CD4-positive, alpha-beta memory T cell (primary cell): ENCODE measurements at regions not wholly inside any gene's neighbourhood (a gene's known extent, or its start where the extent isn't known, plus 50 kb on each side); places are given as distances from the start of the nearest gene placed in this dataset.
A peak's percentile ranks its signal among the peaks of the same experiment; 100 is the strongest.

ENCODE experiments used
- CTCF ChIA-PET: fragments of 350-600 bp; sonication (Branson Sonifier 250); formaldehyde crosslinking; loops from one replicate; lab custom pipeline; 2021; ENCODE audit warnings: inconsistent platforms; ENCODE audit not compliant: partially characterized antibody; lab: Charles Lee
- POLR2A ChIA-PET: fragments of 350-600 bp; sonication (Branson Sonifier 250); formaldehyde crosslinking; loops from one replicate; lab custom pipeline; 2021; ENCODE audit not compliant: partially characterized antibody; lab: Charles Lee
- DNase-seq, 5 donors: peaks; one replicate each; pipeline versions ENCODE4 v3.0.0 to v3.0.0-alpha.2; 2020 to 2022; ENCODE audit warnings: mixed read lengths in 1 of 5
- H3K27ac ChIP-seq: one replicate; pipeline ENCODE4 v1.7.0; 2013; ENCODE audit warnings: low read depth, low read length
- H3K27me3 ChIP-seq: 2 replicates; pipeline ENCODE4 v1.7.0; 2013; ENCODE audit warnings: mild to moderate bottlenecking, low read length, moderate library complexity; ENCODE audit not compliant: insufficient read depth
- H3K36me3 ChIP-seq: 2 replicates; pipeline ENCODE4 v1.7.0; 2013; ENCODE audit warnings: mild to moderate bottlenecking, low read length, moderate library complexity; ENCODE audit not compliant: insufficient read depth
- H3K4me1 ChIP-seq: 2 replicates; pipeline ENCODE4 v1.7.0; 2013; ENCODE audit warnings: mild to moderate bottlenecking, low read length, moderate library complexity; ENCODE audit not compliant: insufficient read depth
- H3K4me3 ChIP-seq, 2 donors: one replicate each; pipeline ENCODE4 v1.7.0; 2013; ENCODE audit warnings: low read length in 2 of 2, mild to moderate bottlenecking in 1 of 2
- H3K9me3 ChIP-seq, 2 donors: one replicate each; pipeline ENCODE4 v1.7.0; 2013; ENCODE audit warnings: low read length in 2 of 2, control low read depth in 1 of 2; ENCODE audit not compliant: control insufficient read depth in 1 of 2
- H3K27ac Mint-ChIP-seq, 7 donors: one replicate each; pipeline ENCODE4 v1.8.0; 2020 to 2021; ENCODE audit warnings: mixed read lengths in 7 of 7, mild to moderate bottlenecking in 6 of 7, inconsistent platforms in 3 of 7, moderate library complexity in 3 of 7
- H3K27me3 Mint-ChIP-seq, 2 donors: one replicate each; pipeline ENCODE4 v1.8.0; 2020 to 2021; ENCODE audit warnings: mixed read lengths in 2 of 2
- H3K36me3 Mint-ChIP-seq, 2 donors: one replicate each; pipeline ENCODE4 v1.8.0; 2020 to 2021; ENCODE audit warnings: mixed read lengths in 2 of 2, inconsistent platforms in 1 of 2, mild to moderate bottlenecking in 1 of 2
- H3K4me1 Mint-ChIP-seq, 4 donors: one replicate each; pipeline ENCODE4 v1.8.0; 2020 to 2021; ENCODE audit warnings: mixed read lengths in 4 of 4, mild to moderate bottlenecking in 1 of 4
- H3K4me3 Mint-ChIP-seq, 8 donors: one replicate each; pipeline ENCODE4 v1.8.0; 2020 to 2021; ENCODE audit warnings: mixed read lengths in 8 of 8, mild to moderate bottlenecking in 7 of 8, moderate library complexity in 6 of 8, inconsistent platforms in 3 of 8
- H3K9me3 Mint-ChIP-seq, 8 donors: one replicate each; pipeline ENCODE4 v1.8.0; 2020 to 2021; ENCODE audit warnings: mixed read lengths in 8 of 8, mild to moderate bottlenecking in 5 of 8, inconsistent platforms in 3 of 8, moderate library complexity in 1 of 8
- intact Hi-C: fragments of 100-400 bp; cut with micrococcal nuclease; formaldehyde crosslinking; loops from one replicate; pipeline ENCODE4 v1.15.1; 2023

DNA sequence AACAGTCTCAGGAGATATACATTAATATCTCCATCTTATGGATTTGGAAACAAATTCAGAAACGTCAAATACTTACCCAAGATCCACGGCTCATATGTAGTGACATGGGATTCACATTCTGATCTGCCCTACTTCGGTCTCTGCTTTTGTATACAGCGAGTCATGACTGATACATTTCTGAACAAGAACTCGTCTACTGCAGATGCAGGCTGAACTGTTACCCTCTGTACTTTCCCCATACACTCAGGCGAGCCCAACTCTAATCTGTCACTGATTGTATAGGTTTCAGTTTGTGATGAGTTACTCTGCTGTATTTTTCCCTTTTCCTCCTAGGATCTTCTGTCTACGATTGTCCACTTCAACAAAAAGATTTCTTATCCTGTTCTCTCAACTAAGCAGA is 441.6 kb downstream of the CCDC91 start:
- intact Hi-C loops: no loop called here
- H3K4me1 ChIP-seq: no peaks in the 10 kb centered on the region
- Mint-ChIP-seq H3K27me3 (peaks cover 0 to 2% of the 10 kb centered on the region in 2 donors), H3K36me3 (no peaks in the 10 kb centered on the region), H3K9me3 (no peaks in the 10 kb centered on the region), H3K4me3 (no peak overlapping the region), H3K27ac (no peak overlapping the region), H3K4me1 (no peaks in the 10 kb centered on the region)
- POLR2A ChIA-PET: no interaction called here
- H3K27me3 ChIP-seq: no peaks in the 10 kb centered on the region
- no peaks in the 10 kb centered on the region for H3K9me3 ChIP-seq
- H3K27ac ChIP-seq: no peak overlapping the region
- CTCF ChIA-PET: no interaction called here
- no peaks in the 10 kb centered on the region for H3K36me3 ChIP-seq
- no peak for DNase-seq
- H3K4me3 ChIP-seq: no peak overlapping the region

DNA sequence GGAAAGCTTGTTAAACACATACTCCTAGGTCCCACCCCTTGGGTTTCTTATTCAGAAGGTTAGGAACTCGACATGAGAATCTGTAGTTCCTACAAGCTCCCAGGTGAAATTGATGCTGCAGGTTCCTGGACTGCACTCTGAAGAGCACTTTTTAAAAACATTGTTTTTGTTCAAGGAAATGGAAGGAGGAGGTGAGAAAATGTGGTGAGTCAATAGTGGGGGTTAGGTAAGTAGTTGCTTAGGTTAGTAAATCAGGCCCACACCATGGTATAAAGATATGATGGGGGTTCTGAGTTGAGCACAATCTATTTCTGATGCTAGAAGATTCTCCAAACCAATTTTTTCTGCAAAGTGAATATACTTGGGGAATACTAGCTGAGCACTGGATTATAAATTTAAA is 450.3 kb downstream of the CCDC91 start:
- H3K9me3 ChIP-seq: no peaks in the 10 kb centered on the region
- no peak overlapping the region for H3K27ac Mint-ChIP-seq
- no peak for DNase-seq
- no peaks in the 10 kb centered on the region for H3K27me3 ChIP-seq
- H3K36me3 ChIP-seq: no peaks in the 10 kb centered on the region
- H3K9me3 Mint-ChIP-seq: peaks cover 0 to 7% (median 3%) of the 10 kb centered on the region in 8 donors
- intact Hi-C loops: no loop called here
- H3K36me3 Mint-ChIP-seq: no peaks in the 10 kb centered on the region
- H3K4me3 Mint-ChIP-seq: no peak overlapping the region
- ChIA-PET CTCF (no interaction called here), POLR2A (no interaction called here)
- no peak overlapping the region for H3K4me3 ChIP-seq
- no peak overlapping the region for H3K27ac ChIP-seq
- no peaks in the 10 kb centered on the region for H3K27me3 Mint-ChIP-seq
- H3K4me1 Mint-ChIP-seq: peaks cover 0 to 4% (median 2%) of the 10 kb centered on the region in 4 donors
- no peaks in the 10 kb centered on the region for H3K4me1 ChIP-seq

DNA sequence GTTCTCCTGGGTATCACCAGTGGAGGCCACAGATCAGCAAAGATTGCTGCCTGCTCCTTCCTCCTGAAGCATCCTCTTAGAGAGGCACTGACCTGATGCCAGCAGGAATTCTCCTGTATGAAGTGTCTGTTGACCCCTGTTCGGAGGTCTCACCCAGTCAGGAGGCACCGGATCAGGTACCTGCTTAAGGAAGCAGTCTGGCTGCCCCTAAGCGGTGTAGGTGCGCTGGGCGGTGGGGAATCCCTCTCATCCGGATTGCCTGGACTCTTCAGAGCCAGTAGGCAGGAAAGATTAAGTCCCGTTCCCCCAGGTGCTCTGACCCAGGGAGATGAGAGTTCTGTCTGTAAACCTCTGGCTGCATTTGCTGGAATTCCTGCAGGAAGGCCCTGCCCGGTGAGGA is 455.2 kb downstream of the CCDC91 start:
- H3K27me3 Mint-ChIP-seq: no peaks in the 10 kb centered on the region
- intact Hi-C loops: no loop called here
- H3K27ac Mint-ChIP-seq: no peak overlapping the region
- Histone ChIP-seq H3K27ac (no peak overlapping the region), H3K4me1 (no peaks in the 10 kb centered on the region), H3K4me3 (no peak overlapping the region), H3K36me3 (no peaks in the 10 kb centered on the region), H3K9me3 (no peaks in the 10 kb centered on the region), H3K27me3 (no peaks in the 10 kb centered on the region)
- peak in 1 of 5 donors; percentile 33 for DNase-seq
- no peak overlapping the region for H3K4me3 Mint-ChIP-seq
- ChIA-PET CTCF (no interaction called here), POLR2A (no interaction called here)
- no peaks in the 10 kb centered on the region for H3K4me1 Mint-ChIP-seq
- peaks cover 0 to under 1% (median 0%) of the 10 kb centered on the region in 8 donors for H3K9me3 Mint-ChIP-seq
- no peaks in the 10 kb centered on the region for H3K36me3 Mint-ChIP-seq

DNA sequence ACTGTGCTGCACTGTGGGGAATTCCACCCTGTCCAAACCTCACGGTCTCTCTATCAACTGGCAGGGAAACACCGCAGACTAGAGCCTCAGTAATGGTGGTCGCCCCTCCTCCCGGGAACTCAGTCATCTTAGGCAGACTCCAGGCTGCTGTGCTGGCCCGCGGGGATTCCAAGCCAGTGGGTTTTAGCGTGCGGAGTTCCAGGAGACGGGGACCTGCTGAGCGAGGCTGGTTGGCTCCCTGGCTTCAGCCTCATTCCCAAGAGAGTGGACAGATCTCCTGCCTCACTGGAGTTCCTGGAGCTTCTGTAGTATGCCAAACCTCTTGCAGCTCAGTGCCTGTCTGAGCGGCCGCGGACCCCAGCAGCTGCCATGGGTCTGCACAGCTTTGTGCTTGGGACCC is 455.6 kb downstream of the CCDC91 start:
- Mint-ChIP-seq H3K4me3 (no peak overlapping the region), H3K27ac (no peak overlapping the region), H3K9me3 (peaks cover 0 to 2% (median 0%) of the 10 kb centered on the region in 8 donors), H3K27me3 (no peaks in the 10 kb centered on the region), H3K4me1 (no peaks in the 10 kb centered on the region), H3K36me3 (no peaks in the 10 kb centered on the region)
- Histone ChIP-seq H3K4me1 (no peaks in the 10 kb centered on the region), H3K4me3 (no peak overlapping the region), H3K27me3 (no peaks in the 10 kb centered on the region), H3K9me3 (no peaks in the 10 kb centered on the region), H3K36me3 (no peaks in the 10 kb centered on the region), H3K27ac (no peak overlapping the region)
- no peak for DNase-seq
- intact Hi-C loops: no loop called here
- CTCF ChIA-PET: no interaction called here
- POLR2A ChIA-PET: no interaction called here

DNA sequence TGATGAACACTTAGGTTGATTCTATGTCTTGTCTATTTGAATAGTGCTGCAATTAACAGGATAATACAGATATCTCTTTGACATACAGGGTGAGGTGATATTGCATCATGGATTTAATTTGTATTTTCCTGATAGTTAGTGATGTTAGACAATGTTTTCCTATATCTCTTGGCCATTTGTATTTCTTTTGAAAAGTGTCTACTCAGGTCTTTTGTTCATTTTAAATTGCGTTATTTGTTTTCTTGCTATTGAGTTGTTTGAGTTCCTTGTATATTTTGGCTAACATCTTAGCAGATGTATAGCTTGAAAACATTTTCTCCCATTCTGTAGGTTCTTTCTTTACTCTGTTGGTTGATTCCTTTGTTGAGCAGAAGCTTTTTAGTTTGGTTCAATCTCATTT is 460.6 kb downstream of the CCDC91 start:
- POLR2A ChIA-PET: no interaction called here
- Mint-ChIP-seq H3K4me3 (no peak overlapping the region), H3K9me3 (peaks cover 0 to 12% (median 7%) of the 10 kb centered on the region in 8 donors)

GRCh38 chr12:28652239-28652638 is 462.0 kb downstream of the CCDC91 start:
- Mint-ChIP-seq H3K27ac (no peak overlapping the region), H3K27me3 (peaks cover 0 to 2% of the 10 kb centered on the region in 2 donors), H3K4me1 (no peaks in the 10 kb centered on the region), H3K36me3 (no peaks in the 10 kb centered on the region), H3K9me3 (peaks cover 0 to 13% (median 7%) of the 10 kb centered on the region in 8 donors), H3K4me3 (no peak overlapping the region)
- Histone ChIP-seq H3K27ac (no peak overlapping the region), H3K4me3 (no peak overlapping the region), H3K9me3 (no peaks in the 10 kb centered on the region), H3K4me1 (no peaks in the 10 kb centered on the region), H3K27me3 (no peaks in the 10 kb centered on the region), H3K36me3 (no peaks in the 10 kb centered on the region)
- DNase-seq: no peak
- intact Hi-C loops: no loop called here
- ChIA-PET POLR2A (no interaction called here), CTCF (no interaction called here)

More for the DNA sequence above, 460.6 kb downstream of the CCDC91 start:
- CTCF ChIA-PET: interaction anchor here (0.7 kb wide), 1 partner anchor 798 kb away, joined by 3 read pairs; no protein-coding TSS in a partner anchor
- H3K36me3 Mint-ChIP-seq: no peaks in the 10 kb centered on the region
- H3K27me3 Mint-ChIP-seq: peaks cover 0 to 2% of the 10 kb centered on the region in 2 donors
- H3K4me1 ChIP-seq: no peaks in the 10 kb centered on the region
- intact Hi-C loops: no loop called here
- H3K4me3 ChIP-seq: no peak overlapping the region
- no peaks in the 10 kb centered on the region for H3K27me3 ChIP-seq
- no peak for DNase-seq
- H3K4me1 Mint-ChIP-seq: no peaks in the 10 kb centered on the region
- peak overlapping the region in 1 of 7 donors; percentile 11 for H3K27ac Mint-ChIP-seq
- no peaks in the 10 kb centered on the region for H3K9me3 ChIP-seq
- H3K36me3 ChIP-seq: no peaks in the 10 kb centered on the region
- no peak overlapping the region for H3K27ac ChIP-seq

- POLR2A ChIA-PET: no interaction called here
- H3K27ac ChIP-seq: no peak overlapping the region
- intact Hi-C loops: no loop called here
- no peaks in the 10 kb centered on the region for H3K36me3 ChIP-seq
- H3K4me1 ChIP-seq: no peaks in the 10 kb centered on the region
- no peaks in the 10 kb centered on the region for H3K4me1 Mint-ChIP-seq
- CTCF ChIA-PET: no interaction called here
- H3K27me3 ChIP-seq: no peaks in the 10 kb centered on the region
- no peaks in the 10 kb centered on the region for H3K27me3 Mint-ChIP-seq
- peaks cover 0 to 4% (median 0%) of the 10 kb centered on the region in 8 donors for H3K9me3 Mint-ChIP-seq
- no peak overlapping the region for H3K4me3 Mint-ChIP-seq
- DNase-seq: no peak
- H3K36me3 Mint-ChIP-seq: no peaks in the 10 kb centered on the region
- no peak overlapping the region for H3K4me3 ChIP-seq
- H3K27ac Mint-ChIP-seq: no peak overlapping the region
- no peaks in the 10 kb centered on the region for H3K9me3 ChIP-seq
Observed at GRCh38 chr12:28681980-28682379, 467.1 kb upstream of the FAR2 start.

DNA sequence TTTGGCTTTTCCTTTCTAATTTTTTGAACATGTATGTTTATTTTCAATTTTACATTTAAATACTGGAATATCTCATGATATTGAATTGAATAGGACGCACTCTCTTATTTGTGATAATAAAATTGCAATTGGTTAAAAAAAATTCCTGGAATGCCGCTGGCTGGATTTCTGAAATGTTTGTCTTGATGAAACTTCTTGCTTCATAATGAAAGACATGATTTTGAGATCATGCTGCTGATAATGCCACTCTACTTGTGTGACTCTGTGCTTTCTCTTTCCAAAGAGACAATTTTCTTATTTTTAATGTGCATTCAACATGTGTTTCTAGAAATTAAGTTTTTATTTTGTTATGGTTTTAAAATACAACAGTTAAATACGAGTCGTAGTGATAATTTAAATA is 465.7 kb upstream of the FAR2 start:
- Histone ChIP-seq H3K27me3 (no peaks in the 10 kb centered on the region), H3K36me3 (no peaks in the 10 kb centered on the region), H3K27ac (no peak overlapping the region), H3K4me3 (no peak overlapping the region), H3K4me1 (no peaks in the 10 kb centered on the region), H3K9me3 (no peaks in the 10 kb centered on the region)
- intact Hi-C loops: no loop called here
- DNase-seq: no peak
- CTCF ChIA-PET: no interaction called here
- H3K4me3 Mint-ChIP-seq: no peak overlapping the region
- H3K27me3 Mint-ChIP-seq: no peaks in the 10 kb centered on the region
- POLR2A ChIA-PET: no interaction called here
- no peaks in the 10 kb centered on the region for H3K4me1 Mint-ChIP-seq
- no peaks in the 10 kb centered on the region for H3K36me3 Mint-ChIP-seq
- H3K27ac Mint-ChIP-seq: no peak overlapping the region
- peaks cover 0 to 4% (median 0%) of the 10 kb centered on the region in 8 donors for H3K9me3 Mint-ChIP-seq
